ENCODE measurements at regions not wholly inside any gene's neighbourhood (a gene's known extent, or its start where the extent isn't known, plus 50 kb on each side); places are given as distances from the start of the nearest gene placed in this dataset.

DNA sequence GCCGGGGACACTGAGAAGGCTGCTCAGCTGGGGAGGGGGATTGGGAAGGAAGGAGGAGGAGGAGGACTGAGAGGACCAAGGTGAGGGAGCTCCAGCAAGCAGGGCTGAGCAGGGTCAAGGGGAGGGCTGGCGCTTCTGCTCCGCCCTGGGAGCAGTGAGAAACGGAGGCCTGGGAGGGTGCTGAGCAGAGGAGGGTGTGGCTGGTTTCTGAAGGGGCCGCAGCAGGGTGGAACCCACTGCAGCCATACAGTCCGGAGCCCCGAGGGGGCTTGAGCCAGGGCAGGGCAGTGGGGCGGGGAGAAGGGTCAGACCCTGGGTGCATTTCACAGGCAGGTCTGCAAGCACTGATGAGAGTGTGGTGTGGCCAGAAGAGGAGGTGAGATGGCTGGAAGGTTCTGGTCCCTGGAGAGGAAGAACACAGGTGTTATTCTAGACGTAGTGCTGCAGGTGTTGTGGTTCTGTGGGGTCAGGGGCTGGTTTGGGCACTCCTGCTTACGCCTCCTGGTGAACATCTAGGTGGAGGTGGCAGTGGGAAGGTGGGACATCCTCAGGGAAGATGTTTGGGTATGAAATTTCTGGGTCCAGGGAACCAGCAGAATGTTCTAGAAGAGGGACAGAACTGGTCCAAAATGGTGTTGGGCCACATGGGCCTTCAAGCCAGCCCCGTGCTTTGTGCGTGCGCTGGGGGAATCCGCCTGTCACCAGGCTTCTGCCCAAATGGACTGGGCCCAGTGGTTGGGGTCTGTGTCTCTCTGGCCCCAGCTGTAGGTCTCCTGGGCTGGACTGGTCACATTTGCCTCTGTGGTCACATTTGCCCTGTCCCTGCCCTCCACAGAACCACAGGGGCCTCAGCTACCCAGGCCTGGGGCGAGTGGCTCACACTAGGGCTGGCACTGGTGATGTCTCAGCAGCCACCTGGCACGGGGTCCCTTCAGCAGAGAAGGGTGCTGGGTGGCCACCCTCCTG is 714.7 kb downstream of the BRD1 start:
- TF ChIP-seq, protein P1, sequence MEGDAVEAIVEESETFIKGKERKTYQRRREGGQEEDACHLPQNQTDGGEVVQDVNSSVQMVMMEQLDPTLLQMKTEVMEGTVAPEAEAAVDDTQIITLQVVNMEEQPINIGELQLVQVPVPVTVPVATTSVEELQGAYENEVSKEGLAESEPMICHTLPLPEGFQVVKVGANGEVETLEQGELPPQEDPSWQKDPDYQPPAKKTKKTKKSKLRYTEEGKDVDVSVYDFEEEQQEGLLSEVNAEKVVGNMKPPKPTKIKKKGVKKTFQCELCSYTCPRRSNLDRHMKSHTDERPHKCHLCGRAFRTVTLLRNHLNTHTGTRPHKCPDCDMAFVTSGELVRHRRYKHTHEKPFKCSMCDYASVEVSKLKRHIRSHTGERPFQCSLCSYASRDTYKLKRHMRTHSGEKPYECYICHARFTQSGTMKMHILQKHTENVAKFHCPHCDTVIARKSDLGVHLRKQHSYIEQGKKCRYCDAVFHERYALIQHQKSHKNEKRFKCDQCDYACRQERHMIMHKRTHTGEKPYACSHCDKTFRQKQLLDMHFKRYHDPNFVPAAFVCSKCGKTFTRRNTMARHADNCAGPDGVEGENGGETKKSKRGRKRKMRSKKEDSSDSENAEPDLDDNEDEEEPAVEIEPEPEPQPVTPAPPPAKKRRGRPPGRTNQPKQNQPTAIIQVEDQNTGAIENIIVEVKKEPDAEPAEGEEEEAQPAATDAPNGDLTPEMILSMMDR (IDR thresholded peaks at IDR 0.05; ENCODE audit: low read depth, low read length) = no peak
- TF ChIP-seq MYC (IDR thresholded peaks at IDR 0.05; ENCODE audit: low read depth, low read length) (no peak), POLR2A (IDR thresholded peaks at IDR 0.05; ENCODE audit: extremely low read depth, insufficient read length) (no peak), MAX (IDR thresholded peaks at IDR 0.05; ENCODE audit: low read depth, low read length) (no peak)

All from NB4 (cell line).